ENCODE measurements at regions not wholly inside any gene's neighbourhood (a gene's known extent, or its start where the extent isn't known, plus 50 kb on each side); places are given as distances from the start of the nearest gene placed in this dataset.

GRCh38 chr13:69010789-69011188, 1096.8 kb upstream of the ATXN8OS start:
- TF ChIP-seq CTCF (IDR thresholded peaks at IDR 0.05) (no peak), POLR2A (IDR thresholded peaks at IDR 0.05) (no peak), EP300 (IDR thresholded peaks at IDR 0.05) (no peak)

All from upper lobe of left lung (tissue), 4 donors.